PC-9 (cell line): ENCODE measurements at regions not wholly inside any gene's neighbourhood (a gene's known extent, or its start where the extent isn't known, plus 50 kb on each side); places are given as distances from the start of the nearest gene placed in this dataset.
"Not testable (repeated sequence)": the region's sequence is repeated elsewhere in the genome, so short reads cannot be mapped to it uniquely, and the experiment has no call there.

Experiments used
- BruUV-seq: library from RNA; stranded (reverse); fragments of 400-500 nt; replicated peaks from 2 replicates; lab custom pipeline; 2021; lab: Mats Ljungman, UMichigan
- CTCF ChIA-PET: fragments of 300-600 bp; sonication (Branson Sonifier 250); formaldehyde crosslinking; loops from one replicate; lab custom pipeline; 2022; ENCODE audit warnings: antibody characterized with exemption; lab: Charles Lee
- POLR2A ChIA-PET: fragments of 300-600 bp; sonication (Branson Sonifier 250); formaldehyde crosslinking; loops from one replicate; lab custom pipeline; 2022; ENCODE audit warnings: antibody characterized with exemption; ENCODE audit not compliant: unreplicated experiment; lab: Charles Lee
- DNase-seq, 2 experiments: peaks; one replicate each; pipeline versions ENCODE4 v3.0.0 to v3.0.0-alpha.2; 2015 to 2022; ENCODE audit warnings: mixed read lengths in 1 of 2
- H2AFZ ChIP-seq: fragments of 200-600 bp; sonication (generic); 2 replicates; pipeline ENCODE4 v1.8.1; 2017; ENCODE audit warnings: antibody characterized with exemption
- H3F3A ChIP-seq: fragments of 200-600 bp; sonication (generic); 2 replicates; pipeline ENCODE4 v1.8.1; 2017; ENCODE audit warnings: antibody characterized with exemption, mild to moderate bottlenecking, low read depth; ENCODE audit not compliant: insufficient read depth
- H3K27ac ChIP-seq: fragments of 200-600 bp; sonication (generic); 2 replicates; pipeline ENCODE4 v1.6.1; 2016; ENCODE audit warnings: mixed run types
- H3K27me3 ChIP-seq: fragments of 200-600 bp; sonication (generic); 2 replicates; pipeline ENCODE4 v1.6.1; 2016; ENCODE audit warnings: low read depth, mixed run types; ENCODE audit not compliant: insufficient read depth
- H3K36me3 ChIP-seq: fragments of 200-600 bp; sonication (generic); 2 replicates; pipeline ENCODE4 v1.6.1; 2016; ENCODE audit warnings: low read depth, mixed run types
- H3K4me1 ChIP-seq: fragments of 200-600 bp; sonication (generic); replicated peaks from 2 replicates; pipeline ENCODE4 v1.6.1; 2016; ENCODE audit warnings: mixed run types; ENCODE audit not compliant: insufficient read depth
- H3K4me2 ChIP-seq: fragments of 200-600 bp; sonication (generic); 2 replicates; pipeline ENCODE4 v1.6.1; 2017; ENCODE audit warnings: mixed run types
- H3K4me3 ChIP-seq: fragments of 200-600 bp; sonication (generic); 2 replicates; pipeline ENCODE4 v1.6.1; 2016; ENCODE audit warnings: mixed run types
- H3K79me2 ChIP-seq: fragments of 200-600 bp; sonication (generic); 2 replicates; pipeline ENCODE4 v1.6.1; 2017; ENCODE audit warnings: low read depth, mixed run types
- H3K9me2 ChIP-seq: fragments of 200-600 bp; sonication (generic); 2 replicates; pipeline ENCODE4 v1.8.1; 2017; ENCODE audit warnings: mild to moderate bottlenecking; ENCODE audit not compliant: insufficient read depth
- H3K9me3 ChIP-seq: fragments of 200-600 bp; sonication (generic); 2 replicates; pipeline ENCODE4 v1.8.1; 2016; ENCODE audit warnings: low read depth; ENCODE audit not compliant: insufficient read depth
- H4K20me1 ChIP-seq: fragments of 200-600 bp; sonication (generic); 2 replicates; pipeline ENCODE4 v1.8.1; 2017; ENCODE audit not compliant: insufficient read depth
- CTCF ChIP-seq: fragments of 200-600 bp; sonication (generic); conservative IDR thresholded peaks from 2 replicates; pipeline ENCODE4 v1.6.1; 2017; ENCODE audit warnings: mixed run types, antibody characterized with exemption, mild to moderate bottlenecking, moderate library complexity
- EZH2 ChIP-seq: fragments of 200-600 bp; sonication (generic); IDR thresholded peaks from 2 replicates; pipeline ENCODE4 v1.8.0; 2017; ENCODE audit warnings: antibody characterized with exemption, low read depth
- intact Hi-C: fragments of 100-400 bp; cut with micrococcal nuclease; formaldehyde crosslinking; loops from one replicate; pipeline ENCODE4 v1.10.0; 2022; ENCODE audit not compliant: unreplicated experiment

- TF ChIP-seq CTCF: no peak
- TF ChIP-seq EZH2: no peak
- Histone ChIP-seq H3K4me1 (no peaks in the 10 kb centered on the region), H3K4me3 (no peak overlapping the region), H3K4me2 (no peak overlapping the region), H3K9me2 (no peaks in the 10 kb centered on the region), H3K36me3 (no peaks in the 10 kb centered on the region), H3K9me3 (no peaks in the 10 kb centered on the region), H3F3A (no peaks in the 10 kb centered on the region), H4K20me1 (no peaks in the 10 kb centered on the region), H3K27ac (no peak overlapping the region), H3K79me2 (no peaks in the 10 kb centered on the region), H3K27me3 (no peaks in the 10 kb centered on the region), H2AFZ (no peak overlapping the region)
- BruUV-seq: no TSS peak
- intact Hi-C loops: no loop called here
- no peak for DNase-seq
- ChIA-PET POLR2A (no interaction called here), CTCF (no interaction called here)
Observed at GRCh38 chr2:183901931-183902330, 696.4 kb upstream of the ZNF804A start.

- Histone ChIP-seq H3K9me3 (no peaks in the 10 kb centered on the region), H3F3A (no peaks in the 10 kb centered on the region), H4K20me1 (no peaks in the 10 kb centered on the region), H3K36me3 (no peaks in the 10 kb centered on the region), H3K27me3 (no peaks in the 10 kb centered on the region), H3K27ac (no peak overlapping the region), H3K79me2 (no peaks in the 10 kb centered on the region), H3K4me2 (no peak overlapping the region), H3K4me3 (no peak overlapping the region), H3K9me2 (no peaks in the 10 kb centered on the region), H3K4me1 (no peaks in the 10 kb centered on the region), H2AFZ (no peak overlapping the region)
- intact Hi-C loops: no loop called here
- POLR2A ChIA-PET: interaction anchor here (0.7 kb wide), 1 partner anchor 248 kb away, joined by 3 read pairs; no protein-coding TSS in a partner anchor
- TF ChIP-seq EZH2 (no peak), CTCF (no peak)
- no peak for DNase-seq
- no TSS peak for BruUV-seq
- CTCF ChIA-PET: no interaction called here
Observed at GRCh38 chr2:183903026-183903425, 695.3 kb upstream of the ZNF804A start.

- H3K79me2 ChIP-seq, CTCF ChIA-PET: not testable (repeated sequence)
Observed at GRCh38 chr2:183916041-183916440, 682.3 kb upstream of the ZNF804A start.

GRCh38 chr2:183919167-183919566 lies 679.2 kb upstream of the ZNF804A start:
- intact Hi-C loops: no loop called here

More at GRCh38 chr2:183916041-183916440, 682.3 kb upstream of the ZNF804A start:
- DNase-seq, H3K4me2 ChIP-seq, H3K9me2 ChIP-seq, H4K20me1 ChIP-seq, H2AFZ ChIP-seq, H3K27me3 ChIP-seq, BruUV-seq, H3K36me3 ChIP-seq, H3K4me1 ChIP-seq, intact Hi-C loops, H3K4me3 ChIP-seq, H3K27ac ChIP-seq, H3K9me3 ChIP-seq, H3F3A ChIP-seq: not testable (repeated sequence)
- POLR2A ChIA-PET: interaction anchor here (0.6 kb wide), 1 partner anchor 595 kb away, joined by 4 read pairs; no protein-coding TSS in a partner anchor

More at GRCh38 chr2:183919167-183919566, 679.2 kb upstream of the ZNF804A start:
- no peak overlapping the region for H2AFZ ChIP-seq
- no peak overlapping the region for H3K4me3 ChIP-seq
- BruUV-seq: no TSS peak
- H3K4me1 ChIP-seq: no peaks in the 10 kb centered on the region
- DNase-seq: no peak
- no peaks in the 10 kb centered on the region for H3K36me3 ChIP-seq
- POLR2A ChIA-PET: no interaction called here
- no peak overlapping the region for H3K27ac ChIP-seq
- H3K4me2 ChIP-seq: no peak overlapping the region
- H3K9me2 ChIP-seq: no peaks in the 10 kb centered on the region
- H4K20me1 ChIP-seq: no peaks in the 10 kb centered on the region
- H3K27me3 ChIP-seq: no peaks in the 10 kb centered on the region
- H3K79me2 ChIP-seq: no peaks in the 10 kb centered on the region
- TF ChIP-seq EZH2 (no peak), CTCF (no peak)
- no peaks in the 10 kb centered on the region for H3K9me3 ChIP-seq
- CTCF ChIA-PET: no interaction called here
- H3F3A ChIP-seq: no peaks in the 10 kb centered on the region
